Sigmoid colon (tissue), 6 donors: ENCODE measurements at regions not wholly inside any gene's neighbourhood (a gene's known extent, or its start where the extent isn't known, plus 50 kb on each side); places are given as distances from the start of the nearest gene placed in this dataset.

Source experiments
- DNase-seq: peaks from one replicate; pipeline ENCODE4 v3.0.0-alpha.2; 2019
- H3K27ac ChIP-seq, 4 donors: fragments of 200-600 bp; sonication (generic); one replicate each; pipeline ENCODE4 v1.5.1; 2016 to 2019; ENCODE audit warnings: mild to moderate bottlenecking in 1 of 4
- H3K27me3 ChIP-seq, 3 donors: fragments of 200-600 bp; sonication (generic); one replicate each; pipeline ENCODE4 v1.5.1; 2019; ENCODE audit warnings: mild to moderate bottlenecking in 1 of 3
- H3K36me3 ChIP-seq, 4 donors: fragments of 200-600 bp; sonication (generic); one replicate each; pipeline ENCODE4 v1.5.1; 2016 to 2019
- H3K4me1 ChIP-seq, 4 donors: fragments of 200-600 bp; sonication (generic); one replicate each; pipeline ENCODE4 v1.5.1; 2017 to 2019
- H3K4me3 ChIP-seq, 4 donors: fragments of 200-600 bp; sonication (generic); one replicate each; pipeline ENCODE4 v1.5.1; 2017 to 2019; ENCODE audit warnings: mild to moderate bottlenecking in 2 of 4, moderate library complexity in 1 of 4
- H3K9me3 ChIP-seq, 4 donors: fragments of 200-600 bp in 3 of 4; sonication (generic) in 3 of 4; one replicate each; pipeline versions ENCODE4 v1.5.1 to v1.6.1; 2013 to 2019
- EP300 ChIP-seq, 4 donors: sonication (generic); formaldehyde crosslinking; IDR thresholded peaks; one replicate each; pipeline ENCODE4 v1.6.1; 2017; ENCODE audit warnings: antibody characterized with exemption in 4 of 4
- POLR2A ChIP-seq, 2 donors: fragments of 450-650 bp; IDR thresholded peaks; one replicate each; pipeline ENCODE4 v1.6.1; 2016; ENCODE audit warnings: antibody characterized with exemption in 2 of 2, mild to moderate bottlenecking in 2 of 2, moderate library complexity in 2 of 2
- POLR2AphosphoS5 ChIP-seq, 4 donors: sonication (generic); formaldehyde crosslinking; IDR thresholded peaks; one replicate each; pipeline ENCODE4 v1.6.1; 2017; ENCODE audit warnings: antibody characterized with exemption in 4 of 4
- WGBS, 2 donors: extraction: QIAGEN DNeasy Blood & Tissue Kit; methylation state at CpG; one replicate each; pipeline ENCODE4 v1.1.7; 2013; 5-methylcytosine and 5-hydroxymethylcytosine counted together
- intact Hi-C: fragments of 100-400 bp; cut with DNase I; formaldehyde crosslinking; loops from one replicate; pipeline ENCODE4 v1.15.1; 2023
- TF ChIP-seq, protein P1 (sequence below), 4 experiments: fragments of 450-650 bp in 3 of 4; fragments of 200-600 bp in 1 of 4; IDR thresholded peaks; one replicate each; pipeline ENCODE4 v1.5.1; 2016 to 2019; ENCODE audit warnings: antibody characterized with exemption in 4 of 4, mild to moderate bottlenecking in 3 of 4, moderate library complexity in 2 of 4
- donor health status: healthy with polysubstance abuse.
- donor health status: healthy.

DNA sequence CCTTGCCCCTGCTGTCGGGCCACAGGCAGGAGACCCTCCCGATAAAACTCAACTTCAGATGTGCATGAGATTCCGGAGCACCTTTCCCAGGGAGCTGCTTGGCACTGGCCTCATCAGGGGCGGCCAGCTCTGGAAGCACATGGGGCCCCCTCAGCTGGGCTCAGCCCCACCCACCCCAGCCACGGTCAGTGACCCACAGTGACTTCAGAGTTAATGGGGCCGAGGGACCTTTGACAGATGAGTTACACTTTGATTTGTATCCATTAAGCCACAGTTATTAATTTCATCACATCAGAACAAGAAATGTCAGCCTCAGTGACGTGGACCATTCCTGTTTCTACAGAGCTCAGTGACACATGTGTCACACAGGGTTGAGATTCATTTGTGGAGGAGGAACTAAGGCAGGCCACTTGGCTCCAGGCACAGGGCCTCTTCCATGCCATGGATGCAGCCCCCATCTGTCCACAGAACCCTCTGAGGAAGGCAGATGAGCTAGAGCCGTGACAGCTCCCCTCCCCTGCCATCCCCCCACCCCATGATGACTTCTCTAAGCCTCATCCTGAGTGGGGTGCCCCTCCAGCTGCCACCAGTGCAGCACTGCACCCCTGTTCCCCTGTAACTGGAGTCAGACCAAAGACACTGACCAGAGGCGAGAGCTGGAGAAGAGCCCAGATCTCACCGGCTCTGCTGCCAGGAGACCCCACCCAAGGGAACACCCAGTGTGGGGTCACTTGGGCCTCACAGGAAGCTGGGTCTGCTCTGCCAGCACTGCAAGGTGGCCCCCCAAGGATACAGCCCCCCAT, 69.4 kb upstream of the ADAMTS2 start:
- Histone ChIP-seq H3K27me3 (peaks cover 0 to 15% (median 0%) of the 10 kb centered on the region in 3 donors), H3K9me3 (no peaks in the 10 kb centered on the region), H3K36me3 (no peaks in the 10 kb centered on the region), H3K27ac (no peak overlapping the region), H3K4me1 (no peaks in the 10 kb centered on the region), H3K4me3 (no peak overlapping the region)
- 66 to 77% methylated on average over 10 of the region's 10 CpGs for WGBS, 2 donors
- DNase-seq, result no peak
- intact Hi-C loops, result no loop called here
- TF ChIP-seq, protein P1, sequence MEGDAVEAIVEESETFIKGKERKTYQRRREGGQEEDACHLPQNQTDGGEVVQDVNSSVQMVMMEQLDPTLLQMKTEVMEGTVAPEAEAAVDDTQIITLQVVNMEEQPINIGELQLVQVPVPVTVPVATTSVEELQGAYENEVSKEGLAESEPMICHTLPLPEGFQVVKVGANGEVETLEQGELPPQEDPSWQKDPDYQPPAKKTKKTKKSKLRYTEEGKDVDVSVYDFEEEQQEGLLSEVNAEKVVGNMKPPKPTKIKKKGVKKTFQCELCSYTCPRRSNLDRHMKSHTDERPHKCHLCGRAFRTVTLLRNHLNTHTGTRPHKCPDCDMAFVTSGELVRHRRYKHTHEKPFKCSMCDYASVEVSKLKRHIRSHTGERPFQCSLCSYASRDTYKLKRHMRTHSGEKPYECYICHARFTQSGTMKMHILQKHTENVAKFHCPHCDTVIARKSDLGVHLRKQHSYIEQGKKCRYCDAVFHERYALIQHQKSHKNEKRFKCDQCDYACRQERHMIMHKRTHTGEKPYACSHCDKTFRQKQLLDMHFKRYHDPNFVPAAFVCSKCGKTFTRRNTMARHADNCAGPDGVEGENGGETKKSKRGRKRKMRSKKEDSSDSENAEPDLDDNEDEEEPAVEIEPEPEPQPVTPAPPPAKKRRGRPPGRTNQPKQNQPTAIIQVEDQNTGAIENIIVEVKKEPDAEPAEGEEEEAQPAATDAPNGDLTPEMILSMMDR (IDR thresholded peaks at IDR 0.05), result no peak
- TF ChIP-seq EP300 (IDR thresholded peaks at IDR 0.05) (no peak), POLR2A (IDR thresholded peaks at IDR 0.05) (no peak), POLR2AphosphoS5 (IDR thresholded peaks at IDR 0.05) (no peak)

DNA sequence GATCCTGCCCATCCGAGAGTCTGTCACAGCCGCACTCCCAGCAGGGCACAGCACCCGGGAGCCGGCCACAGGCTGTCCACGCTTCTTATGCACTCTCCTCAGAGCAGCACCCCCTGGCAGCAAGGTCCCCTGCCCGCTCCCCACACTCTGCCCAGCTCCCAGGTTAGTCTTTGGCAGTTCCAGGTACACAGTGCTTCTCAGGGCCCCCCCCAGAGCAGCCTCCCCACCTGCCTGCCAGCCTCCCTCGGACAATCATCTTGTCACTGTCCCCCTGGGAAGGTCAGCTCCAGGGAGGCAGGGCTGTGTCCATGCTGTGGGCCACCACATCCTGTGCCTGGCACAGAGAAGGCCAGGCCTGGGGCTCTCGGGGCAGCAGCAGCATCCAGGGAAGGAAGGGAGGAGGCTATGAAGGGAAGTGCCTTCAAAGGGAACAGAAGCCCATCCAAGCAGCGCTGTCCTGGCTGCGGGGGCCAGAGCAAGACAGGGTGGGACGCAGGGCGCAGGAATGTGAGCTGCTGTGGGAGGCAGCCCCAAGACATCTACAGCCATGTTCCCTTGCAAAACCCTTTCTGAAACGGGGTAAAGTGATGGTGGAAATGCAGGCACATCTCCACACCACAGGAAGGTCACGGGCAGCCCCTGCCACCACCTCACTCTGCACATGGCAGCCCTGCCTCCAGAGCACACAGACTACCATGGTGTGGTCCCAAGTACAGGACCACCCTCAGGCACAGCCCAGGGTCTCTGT, 68.6 kb upstream of the ADAMTS2 start:
- H3K36me3 ChIP-seq, result no peaks in the 10 kb centered on the region
- H3K27ac ChIP-seq, result no peak overlapping the region
- intact Hi-C loops, result no loop called here
- H3K9me3 ChIP-seq, result no peaks in the 10 kb centered on the region
- WGBS, 2 donors, result 82 to 83% methylated on average over 14 of the region's 14 CpGs
- H3K4me3 ChIP-seq, result no peak overlapping the region
- peaks cover 0 to 15% (median 0%) of the 10 kb centered on the region in 3 donors for H3K27me3 ChIP-seq
- TF ChIP-seq, protein P1 (IDR thresholded peaks at IDR 0.05), result no peak
- TF ChIP-seq POLR2A (IDR thresholded peaks at IDR 0.05) (no peak), POLR2AphosphoS5 (IDR thresholded peaks at IDR 0.05) (no peak), EP300 (IDR thresholded peaks at IDR 0.05) (no peak)
- no peaks in the 10 kb centered on the region for H3K4me1 ChIP-seq
- no peak for DNase-seq

DNA sequence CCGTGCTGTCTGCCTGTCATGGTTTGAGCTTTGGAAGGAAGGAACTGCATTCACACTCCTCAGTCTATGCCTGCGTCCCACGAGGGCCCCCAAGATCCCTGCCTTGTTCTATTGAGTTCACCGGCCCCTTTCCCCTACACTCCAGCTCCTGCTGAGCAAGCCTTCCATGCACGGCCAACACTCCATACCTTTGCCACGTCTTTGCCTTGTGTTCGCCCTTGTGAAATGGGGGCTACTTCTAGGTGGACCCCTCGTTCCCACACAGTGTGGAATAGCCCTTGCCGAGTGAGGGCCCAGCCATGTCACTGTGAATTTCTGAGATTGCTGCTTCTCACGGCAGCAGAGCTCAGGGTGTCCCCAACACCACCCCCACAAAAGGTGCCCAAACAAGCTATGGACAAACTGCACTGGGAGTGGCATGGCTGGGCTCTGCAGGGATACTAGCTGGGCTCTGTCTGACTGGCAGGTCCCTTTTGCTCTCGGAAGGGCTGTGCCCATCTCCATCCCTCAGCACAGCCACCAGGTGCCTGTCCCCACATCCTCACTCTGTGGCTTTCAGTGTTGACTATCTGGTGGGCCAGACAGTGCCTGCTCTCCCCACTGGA, 67.9 kb upstream of the ADAMTS2 start:
- Histone ChIP-seq H3K36me3 (no peaks in the 10 kb centered on the region), H3K27me3 (peaks cover 0 to 15% (median 0%) of the 10 kb centered on the region in 3 donors), H3K4me3 (no peak overlapping the region), H3K27ac (no peak overlapping the region), H3K9me3 (no peaks in the 10 kb centered on the region), H3K4me1 (no peaks in the 10 kb centered on the region)
- WGBS, 2 donors, result 89 to 91% methylated on average over 11 of the region's 11 CpGs
- intact Hi-C loops, result no loop called here
- TF ChIP-seq EP300 (IDR thresholded peaks at IDR 0.05), result no peak
- TF ChIP-seq POLR2A (IDR thresholded peaks at IDR 0.05), result no peak
- TF ChIP-seq, protein P1 (IDR thresholded peaks at IDR 0.05), result no peak
- no peak for TF ChIP-seq POLR2AphosphoS5 (IDR thresholded peaks at IDR 0.05)
- DNase-seq, result peak; percentile 40

DNA sequence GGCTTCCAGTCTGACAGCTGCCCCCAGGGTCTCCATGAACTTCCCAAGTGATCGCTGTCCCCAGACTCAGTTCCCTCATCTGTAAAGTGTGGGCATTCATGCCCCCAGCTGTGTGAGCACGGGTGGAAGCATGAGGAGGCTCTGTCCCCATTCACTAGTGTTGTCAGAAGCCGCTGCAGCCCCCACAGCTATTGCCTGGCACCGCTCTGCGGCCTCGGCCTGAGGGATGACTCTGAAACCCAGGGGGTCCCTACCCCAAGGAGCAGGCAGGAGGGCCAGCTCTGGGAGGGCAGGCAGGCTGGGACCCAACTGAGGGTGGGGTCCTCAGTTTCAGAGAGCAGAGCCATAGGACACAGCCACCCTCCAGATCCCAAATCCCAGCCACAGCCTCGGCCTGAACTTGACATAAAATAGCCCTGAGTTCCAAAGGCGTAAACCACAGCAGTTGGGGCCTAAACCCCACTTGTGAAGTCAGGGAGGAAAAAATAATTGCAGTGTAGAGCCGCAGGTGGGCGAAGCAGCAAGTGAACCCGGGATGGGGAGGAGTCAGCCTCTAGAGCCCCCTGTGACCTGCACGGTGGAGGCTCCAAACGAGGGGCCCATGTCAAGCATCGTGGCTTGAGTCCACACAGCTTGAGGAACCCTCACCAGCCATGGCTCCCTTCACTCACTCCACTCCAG, 66.0 kb upstream of the ADAMTS2 start:
- WGBS, 2 donors, result 86 to 92% methylated on average over 14 of the region's 14 CpGs
- Histone ChIP-seq H3K36me3 (no peaks in the 10 kb centered on the region), H3K4me3 (no peak overlapping the region), H3K27me3 (peaks cover 0 to 5% (median 0%) of the 10 kb centered on the region in 3 donors), H3K4me1 (peaks cover 0 to 17% (median 10%) of the 10 kb centered on the region in 4 donors), H3K9me3 (no peaks in the 10 kb centered on the region), H3K27ac (no peak overlapping the region)
- no peak for DNase-seq
- TF ChIP-seq, protein P1 (IDR thresholded peaks at IDR 0.05), result no peak
- intact Hi-C loops, result no loop called here
